Mesothelial cell of epicardium (in vitro differentiated cells): ENCODE measurements at regions not wholly inside any gene's neighbourhood (a gene's known extent, or its start where the extent isn't known, plus 50 kb on each side); places are given as distances from the start of the nearest gene placed in this dataset.

Source experiments
- DNase-seq, 2 experiments: peaks; one replicate each; pipeline ENCODE4 v3.0.0; 2021; ENCODE audit warnings: low spot score in 2 of 2; ENCODE audit not compliant: unreplicated experiment in 2 of 2
- H3K27ac Mint-ChIP-seq: 2 replicates; pipeline ENCODE4 v1.8.0; 2021; ENCODE audit warnings: mixed read lengths
- H3K27me3 Mint-ChIP-seq: 2 replicates; pipeline ENCODE4 v1.8.0; 2021; ENCODE audit warnings: low read depth, mixed read lengths
- H3K36me3 Mint-ChIP-seq: 2 replicates; pipeline ENCODE4 v1.8.0; 2021; ENCODE audit warnings: mixed read lengths
- H3K4me1 Mint-ChIP-seq: 2 replicates; pipeline ENCODE4 v1.8.0; 2021; ENCODE audit warnings: mixed read lengths
- H3K4me3 Mint-ChIP-seq: 2 replicates; pipeline ENCODE4 v1.8.0; 2021; ENCODE audit warnings: mild to moderate bottlenecking, moderate library complexity, mixed read lengths
- H3K9me3 Mint-ChIP-seq: 2 replicates; pipeline ENCODE4 v1.8.0; 2021; ENCODE audit warnings: mixed read lengths
- CTCF ChIP-seq: fragments of 200-600 bp; sonication (generic); IDR thresholded peaks from one replicate; pipeline ENCODE4 v1.5.0; 2021; ENCODE audit warnings: antibody characterized with exemption; ENCODE audit not compliant: unreplicated experiment

- no peak for TF ChIP-seq CTCF
- no peak overlapping the region for H3K27ac Mint-ChIP-seq
- H3K4me1 Mint-ChIP-seq: peaks cover 31% of the 10 kb centered on the region
Observed at GRCh38 chr10:61318429-61318828, 134.8 kb downstream of the TMEM26 start.

GRCh38 chr10:61317706-61318105 is 135.5 kb downstream of the TMEM26 start:
- Mint-ChIP-seq H3K4me3 (no peak overlapping the region), H3K36me3 (no peaks in the 10 kb centered on the region), H3K27me3 (no peaks in the 10 kb centered on the region), H3K27ac (no peak overlapping the region), H3K4me1 (peaks cover 33% of the 10 kb centered on the region), H3K9me3 (peaks cover 6% of the 10 kb centered on the region)
- TF ChIP-seq CTCF: no peak
- no peak for DNase-seq

More at GRCh38 chr10:61318429-61318828, 134.8 kb downstream of the TMEM26 start:
- Mint-ChIP-seq H3K4me3 (no peak overlapping the region), H3K36me3 (no peaks in the 10 kb centered on the region), H3K9me3 (peaks cover 6% of the 10 kb centered on the region), H3K27me3 (no peaks in the 10 kb centered on the region)
- no peak for DNase-seq

- no peak overlapping the region for H3K4me3 Mint-ChIP-seq
Observed at GRCh38 chr10:61316676-61317265, 136.4 kb downstream of the TMEM26 start.

DNA sequence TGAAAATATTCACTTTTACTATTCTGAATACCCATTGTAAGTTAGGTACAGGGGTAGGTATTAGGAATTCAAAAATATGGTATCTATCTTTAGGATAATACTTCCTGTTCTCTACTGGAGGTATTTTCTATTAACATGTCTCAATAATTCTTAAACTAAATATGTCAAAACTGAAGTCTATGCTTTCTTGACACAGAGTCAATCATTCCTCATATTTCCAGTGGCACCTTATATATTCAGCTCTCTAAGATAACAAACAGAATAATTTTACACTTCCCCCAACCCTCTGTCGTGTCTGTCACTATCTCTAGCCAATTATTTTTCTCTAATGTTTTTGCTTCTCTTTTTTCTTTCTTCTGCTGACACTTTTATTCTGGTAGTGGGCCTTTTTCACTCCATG is 138.9 kb downstream of the TMEM26 start:
- Mint-ChIP-seq H3K36me3 (peaks cover 4% of the 10 kb centered on the region), H3K4me1 (peaks cover 13% of the 10 kb centered on the region), H3K9me3 (peaks cover 35% of the 10 kb centered on the region), H3K27me3 (no peaks in the 10 kb centered on the region), H3K4me3 (no peak overlapping the region), H3K27ac (no peak overlapping the region)
- TF ChIP-seq CTCF: no peak
- no peak for DNase-seq

More at GRCh38 chr10:61316676-61317265, 136.4 kb downstream of the TMEM26 start:
- DNase-seq: no peak
- Mint-ChIP-seq H3K27me3 (no peaks in the 10 kb centered on the region), H3K4me1 (peaks cover 25% of the 10 kb centered on the region), H3K36me3 (no peaks in the 10 kb centered on the region), H3K27ac (no peak overlapping the region), H3K9me3 (peaks cover 14% of the 10 kb centered on the region)
- no peak for TF ChIP-seq CTCF

DNA sequence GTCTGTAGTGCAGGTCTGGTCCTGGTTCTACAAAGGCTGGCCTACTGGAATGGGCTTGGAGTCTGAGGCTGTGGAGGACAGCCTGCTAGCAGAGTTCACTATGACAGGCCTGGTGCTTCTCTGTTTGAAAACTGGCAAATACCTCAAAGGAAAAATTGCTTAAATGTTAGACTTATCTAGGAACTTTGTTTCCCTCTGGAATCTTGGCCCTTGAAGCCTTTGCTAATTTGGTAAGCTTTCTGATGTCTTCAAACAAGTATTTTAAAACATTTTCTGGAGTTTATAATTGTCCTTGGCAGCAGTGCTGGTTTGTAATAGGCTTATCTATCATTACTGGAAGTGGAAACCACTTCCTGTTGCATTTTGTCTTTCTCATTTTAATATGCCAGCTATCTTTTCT is 139.7 kb downstream of the TMEM26 start:
- no peaks in the 10 kb centered on the region for H3K27me3 Mint-ChIP-seq

More for the DNA sequence above, 139.7 kb downstream of the TMEM26 start:
- H3K4me3 Mint-ChIP-seq: no peak overlapping the region
- peaks cover 38% of the 10 kb centered on the region for H3K9me3 Mint-ChIP-seq
- DNase-seq: no peak
- TF ChIP-seq CTCF: no peak
- peaks cover 4% of the 10 kb centered on the region for H3K36me3 Mint-ChIP-seq
- peaks cover 13% of the 10 kb centered on the region for H3K4me1 Mint-ChIP-seq
- peak overlapping the region; percentile 74 for H3K27ac Mint-ChIP-seq
